ENCODE measurements at regions not wholly inside any gene's neighbourhood (a gene's known extent, or its start where the extent isn't known, plus 50 kb on each side); places are given as distances from the start of the nearest gene placed in this dataset.
"Not testable (repeated sequence)": the region's sequence is repeated elsewhere in the genome, so short reads cannot be mapped to it uniquely, and the experiment has no call there.

GRCh38 chr6:69489970-69490369 is 306.8 kb downstream of the LMBRD1 start:
- no peak overlapping the region for H3K27ac ChIP-seq
- no peak for TF ChIP-seq ZFX (IDR thresholded peaks at IDR 0.05)
- TF ChIP-seq CTCF (conservative IDR thresholded peaks at IDR 0.05), result no peak

GRCh38 chr6:69487688-69488087 is 309.1 kb downstream of the LMBRD1 start:
- H3K27ac ChIP-seq, result no peak overlapping the region
- TF ChIP-seq CTCF (conservative IDR thresholded peaks at IDR 0.05) (peak; percentile 66), ZFX (IDR thresholded peaks at IDR 0.05) (no peak)

GRCh38 chr6:69466979-69467570 is 329.7 kb downstream of the LMBRD1 start:
- no peak overlapping the region for H3K27ac ChIP-seq
- TF ChIP-seq CTCF (conservative IDR thresholded peaks at IDR 0.05) (no peak), ZFX (IDR thresholded peaks at IDR 0.05) (no peak)

- no peak for TF ChIP-seq ZFX (IDR thresholded peaks at IDR 0.05)
- no peak for TF ChIP-seq CTCF (conservative IDR thresholded peaks at IDR 0.05)
These were observed 330.9 kb downstream of the LMBRD1 start for GRCh38 chr6:69465866-69466265.

GRCh38 chr6:69456086-69456485 is 340.7 kb downstream of the LMBRD1 start:
- no peak overlapping the region for H3K27ac ChIP-seq
- TF ChIP-seq CTCF (conservative IDR thresholded peaks at IDR 0.05) (no peak), ZFX (IDR thresholded peaks at IDR 0.05) (no peak)

More at GRCh38 chr6:69465866-69466265, 330.9 kb downstream of the LMBRD1 start:
- H3K27ac ChIP-seq, result no peak overlapping the region

- H3K27ac ChIP-seq, result not testable (repeated sequence)
These were observed 342.2 kb downstream of the LMBRD1 start for GRCh38 chr6:69454619-69455018.

- H3K27ac ChIP-seq, result not testable (repeated sequence)
These were observed 346.3 kb downstream of the LMBRD1 start for GRCh38 chr6:69450493-69450892.

- no peak overlapping the region for H3K27ac ChIP-seq
- TF ChIP-seq ZFX (IDR thresholded peaks at IDR 0.05), result no peak
These were observed 346.9 kb downstream of the LMBRD1 start for GRCh38 chr6:69449887-69450286.
